SK-MEL-5 (cell line): ENCODE measurements at regions not wholly inside any gene's neighbourhood (a gene's known extent, or its start where the extent isn't known, plus 50 kb on each side); places are given as distances from the start of the nearest gene placed in this dataset.
A peak's percentile ranks its signal among the peaks of the same experiment; 100 is the strongest.
"Not testable (repeated sequence)": the region's sequence is repeated elsewhere in the genome, so short reads cannot be mapped to it uniquely, and the experiment has no call there.

Experiments used
- DNase-seq: peaks from one replicate; pipeline ENCODE4 v3.0.0-alpha.2; 2016; ENCODE audit warnings: low read depth, low spot score
- in situ Hi-C: cut with HindIII; loops from 2 replicates; pipeline ENCODE4 v1.10.0; 2016; ENCODE audit warnings: low sequenced_read_pairs, high pct_unique_total_duplicates, low pct_unique_long_range_greater_than_20kb

GRCh38 chr4:38294238-38294637 lies 334.0 kb downstream of the PTTG2 start:
- no peak for DNase-seq
- in situ Hi-C loops = no loop called here

GRCh38 chr4:38297061-38297460 lies 336.9 kb downstream of the PTTG2 start:
- in situ Hi-C loops = no loop called here
- no peak for DNase-seq

- in situ Hi-C loops = no loop called here
- no peak for DNase-seq
Measured at GRCh38 chr4:38298868-38299713, 338.9 kb downstream of the PTTG2 start.

GRCh38 chr4:38302910-38303309 lies 342.7 kb downstream of the PTTG2 start:
- in situ Hi-C loops = no loop called here
- no peak for DNase-seq

- DNase-seq, in situ Hi-C loops: not testable (repeated sequence)
Measured at GRCh38 chr4:38304460-38304859, 344.3 kb downstream of the PTTG2 start.

- DNase-seq = no peak
- in situ Hi-C loops = no loop called here
Measured at GRCh38 chr4:38306482-38307071, 346.4 kb downstream of the PTTG2 start.

GRCh38 chr4:38308728-38309311 lies 348.6 kb downstream of the PTTG2 start:
- DNase-seq = no peak
- in situ Hi-C loops = no loop called here

- in situ Hi-C loops = no loop called here
Measured at GRCh38 chr4:38309471-38309870, 349.3 kb downstream of the PTTG2 start.

GRCh38 chr4:38310446-38311043 lies 350.3 kb downstream of the PTTG2 start:
- in situ Hi-C loops = loop anchor here (10.0 kb wide), 1 partner anchor 354 kb away; the partner anchor contains the start of gene KLF3
- no peak for DNase-seq

More at GRCh38 chr4:38309471-38309870, 349.3 kb downstream of the PTTG2 start:
- DNase-seq = no peak

GRCh38 chr4:38311495-38312126 lies 351.4 kb downstream of the PTTG2 start:
- in situ Hi-C loops = loop anchor here (10.0 kb wide), 1 partner anchor 353 kb away; the partner anchor contains the start of gene KLF3
- DNase-seq = no peak

- in situ Hi-C loops = loop anchor here (10.0 kb wide), 1 partner anchor 352 kb away; the partner anchor contains the start of gene KLF3
- no peak for DNase-seq
Measured at GRCh38 chr4:38313175-38313574, 350.8 kb upstream of the KLF3 start.

- in situ Hi-C loops = loop anchor here (10.0 kb wide), 1 partner anchor 351 kb away; the partner anchor contains the start of gene KLF3
- peak; percentile 22 for DNase-seq
Measured at GRCh38 chr4:38313999-38314561, 349.9 kb upstream of the KLF3 start.

- in situ Hi-C loops = loop anchor here (10.0 kb wide), 1 partner anchor 350 kb away; the partner anchor contains the start of gene KLF3
- peak; percentile 65 for DNase-seq
Measured at GRCh38 chr4:38314663-38315062, 349.3 kb upstream of the KLF3 start.

GRCh38 chr4:38315286-38315685 lies 348.7 kb upstream of the KLF3 start:
- DNase-seq = no peak
- in situ Hi-C loops = loop anchor here (10.0 kb wide), 1 partner anchor 350 kb away; the partner anchor contains the start of gene KLF3

- in situ Hi-C loops = loop anchor here (10.0 kb wide), 1 partner anchor 349 kb away; the partner anchor contains the start of gene KLF3
- DNase-seq = no peak
Measured at GRCh38 chr4:38316045-38316444, 348.0 kb upstream of the KLF3 start.

GRCh38 chr4:38317041-38317674 lies 346.8 kb upstream of the KLF3 start:
- in situ Hi-C loops = loop anchor here (10.0 kb wide), 1 partner anchor 348 kb away; the partner anchor contains the start of gene KLF3
- DNase-seq = no peak
